Naive B cell (primary cell): ENCODE measurements at regions not wholly inside any gene's neighbourhood (a gene's known extent, or its start where the extent isn't known, plus 50 kb on each side); places are given as distances from the start of the nearest gene placed in this dataset.

Experiments
- ATAC-seq, 2 donors: fragments of 150-1000 bp; cut with Tn5 transposase; 2 replicates each; pipeline ENCODE4 v1.10.0; 2021; ENCODE audit warnings: low read depth in 2 of 2, mild to moderate bottlenecking in 2 of 2, moderate library complexity in 2 of 2
- DNase-seq: peaks from one replicate; pipeline ENCODE4 v3.0.0; 2022
- H3K27ac Mint-ChIP-seq, 6 donors: one replicate each; pipeline ENCODE4 v1.8.0; 2020 to 2022; ENCODE audit warnings: mild to moderate bottlenecking in 6 of 6, mixed read lengths in 6 of 6, moderate library complexity in 5 of 6, inconsistent platforms in 2 of 6
- H3K27me3 Mint-ChIP-seq, 3 donors: one replicate each; pipeline ENCODE4 v1.8.0; 2021 to 2022; ENCODE audit warnings: mixed read lengths in 3 of 3, mild to moderate bottlenecking in 1 of 3
- H3K36me3 Mint-ChIP-seq, 2 donors: one replicate each; pipeline ENCODE4 v1.8.0; 2020 to 2022; ENCODE audit warnings: mixed read lengths in 2 of 2, inconsistent platforms in 1 of 2, mild to moderate bottlenecking in 1 of 2
- H3K4me1 Mint-ChIP-seq, 3 donors: one replicate each; pipeline ENCODE4 v1.8.0; 2020 to 2022; ENCODE audit warnings: mixed read lengths in 3 of 3, inconsistent platforms in 1 of 3, mild to moderate bottlenecking in 1 of 3, moderate library complexity in 1 of 3
- H3K4me3 Mint-ChIP-seq, 8 donors: one replicate each; pipeline ENCODE4 v1.8.0; 2020 to 2022; ENCODE audit warnings: mild to moderate bottlenecking in 8 of 8, mixed read lengths in 8 of 8, moderate library complexity in 8 of 8, inconsistent platforms in 2 of 8
- H3K9me3 Mint-ChIP-seq, 7 donors: one replicate each; pipeline ENCODE4 v1.8.0; 2020 to 2022; ENCODE audit warnings: mixed read lengths in 7 of 7, mild to moderate bottlenecking in 5 of 7, inconsistent platforms in 2 of 7, moderate library complexity in 1 of 7

DNA sequence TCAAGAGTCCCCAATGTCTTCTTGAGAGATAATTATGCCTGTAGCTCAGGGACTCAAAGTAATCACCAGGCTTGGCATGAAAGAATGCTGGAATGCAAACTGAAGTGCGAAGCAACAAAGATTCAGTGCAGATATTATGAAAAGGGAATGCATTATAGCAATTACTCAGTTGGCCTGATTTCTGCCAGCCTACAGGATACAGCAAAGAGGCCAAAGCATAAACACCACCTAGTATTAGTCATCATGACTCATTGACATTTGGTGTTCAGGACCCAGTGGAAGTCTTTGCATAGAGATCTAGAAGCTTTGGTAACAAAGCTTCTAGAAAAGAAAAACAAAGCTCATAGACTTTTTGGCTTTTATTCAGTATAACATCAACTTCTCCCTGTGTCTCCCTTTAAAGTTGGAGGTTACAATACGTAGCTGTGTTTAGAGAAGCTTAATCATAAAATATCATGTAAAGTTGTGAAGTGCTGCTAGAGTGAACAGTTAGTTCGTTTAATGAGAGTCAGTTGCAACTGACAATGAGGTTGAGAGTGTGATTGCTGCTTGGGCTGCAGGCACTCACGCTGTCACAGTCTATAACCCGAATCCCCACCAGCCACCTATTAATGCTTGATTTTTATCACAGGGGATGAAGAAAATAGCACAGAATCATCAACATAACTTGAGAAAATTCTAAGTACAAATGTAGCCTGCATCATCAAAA is 932.7 kb downstream of the TFAP2A start:
- DNase-seq (no peak), ATAC-seq (no peak)
- H3K27ac Mint-ChIP-seq: no peak overlapping the region
- no peaks in the 10 kb centered on the region for H3K36me3 Mint-ChIP-seq
- peaks cover 0 to 5% (median 0%) of the 10 kb centered on the region in 3 donors for H3K27me3 Mint-ChIP-seq
- no peaks in the 10 kb centered on the region for H3K4me1 Mint-ChIP-seq
- peaks cover 0 to 14% (median 5%) of the 10 kb centered on the region in 7 donors for H3K9me3 Mint-ChIP-seq
- no peak overlapping the region for H3K4me3 Mint-ChIP-seq

- DNase-seq: no peak
- peaks cover 0 to 4% (median 0%) of the 10 kb centered on the region in 3 donors for H3K27me3 Mint-ChIP-seq
- ATAC-seq: no peak
- no peak overlapping the region for H3K27ac Mint-ChIP-seq
- H3K9me3 Mint-ChIP-seq: peaks cover 0 to 14% (median 5%) of the 10 kb centered on the region in 7 donors
- no peaks in the 10 kb centered on the region for H3K36me3 Mint-ChIP-seq
- no peaks in the 10 kb centered on the region for H3K4me1 Mint-ChIP-seq
- no peak overlapping the region for H3K4me3 Mint-ChIP-seq
Measured at GRCh38 chr6:9481292-9482029, 933.4 kb downstream of the TFAP2A start.

GRCh38 chr6:9468277-9468676 is 946.6 kb downstream of the TFAP2A start:
- ATAC-seq (no peak), DNase-seq (no peak)
- Mint-ChIP-seq H3K27ac (no peak overlapping the region), H3K27me3 (no peaks in the 10 kb centered on the region), H3K36me3 (no peaks in the 10 kb centered on the region), H3K4me3 (no peak overlapping the region), H3K4me1 (no peaks in the 10 kb centered on the region), H3K9me3 (peaks cover 0 to 8% (median 2%) of the 10 kb centered on the region in 7 donors)

GRCh38 chr6:9467741-9468140 is 947.1 kb downstream of the TFAP2A start:
- H3K4me3 Mint-ChIP-seq: no peak overlapping the region
- H3K9me3 Mint-ChIP-seq: peaks cover 0 to 8% (median 2%) of the 10 kb centered on the region in 7 donors
- H3K27ac Mint-ChIP-seq: no peak overlapping the region
- ATAC-seq (no peak), DNase-seq (no peak)
- no peaks in the 10 kb centered on the region for H3K27me3 Mint-ChIP-seq
- H3K36me3 Mint-ChIP-seq: no peaks in the 10 kb centered on the region
- H3K4me1 Mint-ChIP-seq: no peaks in the 10 kb centered on the region

DNA sequence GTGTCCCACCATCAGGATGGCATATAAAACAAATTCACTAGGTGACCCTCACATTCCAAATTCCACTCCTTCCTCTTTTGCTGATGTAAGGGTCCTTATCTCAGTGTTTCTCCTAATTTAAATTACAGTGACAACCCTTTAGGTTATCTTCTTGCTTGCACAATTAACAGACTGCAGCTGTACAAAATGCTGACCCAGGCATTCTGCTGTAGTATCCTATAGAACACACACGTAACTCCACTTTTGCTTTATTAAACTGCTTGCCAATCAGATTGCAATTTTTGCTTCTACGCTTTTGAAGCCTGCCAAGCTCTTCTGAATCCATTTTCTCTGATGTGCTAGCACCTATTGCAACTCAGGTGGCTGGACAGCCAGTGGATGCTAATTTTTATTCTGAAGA is 950.3 kb downstream of the TFAP2A start:
- H3K27me3 Mint-ChIP-seq: no peaks in the 10 kb centered on the region
- no peak for ATAC-seq
- no peaks in the 10 kb centered on the region for H3K36me3 Mint-ChIP-seq
- no peak overlapping the region for H3K27ac Mint-ChIP-seq
- H3K4me3 Mint-ChIP-seq: no peak overlapping the region
- H3K4me1 Mint-ChIP-seq: no peaks in the 10 kb centered on the region
- DNase-seq: no peak
- H3K9me3 Mint-ChIP-seq: peaks cover 0 to 8% (median 2%) of the 10 kb centered on the region in 7 donors

GRCh38 chr6:9463311-9463710 is 951.6 kb downstream of the TFAP2A start:
- no peak overlapping the region for H3K4me3 Mint-ChIP-seq
- no peaks in the 10 kb centered on the region for H3K36me3 Mint-ChIP-seq
- no peak overlapping the region for H3K27ac Mint-ChIP-seq
- H3K4me1 Mint-ChIP-seq: no peaks in the 10 kb centered on the region
- DNase-seq (no peak), ATAC-seq (no peak)
- no peaks in the 10 kb centered on the region for H3K27me3 Mint-ChIP-seq
- H3K9me3 Mint-ChIP-seq: peaks cover 0 to 8% (median 2%) of the 10 kb centered on the region in 7 donors

- Mint-ChIP-seq H3K27me3 (no peaks in the 10 kb centered on the region), H3K4me3 (no peak overlapping the region), H3K36me3 (no peaks in the 10 kb centered on the region)
Measured at GRCh38 chr6:9461188-9461587, 953.7 kb downstream of the TFAP2A start.

GRCh38 chr6:9458424-9458823 is 956.5 kb downstream of the TFAP2A start:
- Mint-ChIP-seq H3K27ac (no peak overlapping the region), H3K9me3 (peaks cover 0 to 3% (median 2%) of the 10 kb centered on the region in 7 donors), H3K4me3 (no peak overlapping the region), H3K36me3 (no peaks in the 10 kb centered on the region), H3K27me3 (no peaks in the 10 kb centered on the region), H3K4me1 (no peaks in the 10 kb centered on the region)
- ATAC-seq (no peak), DNase-seq (no peak)

More at GRCh38 chr6:9461188-9461587, 953.7 kb downstream of the TFAP2A start:
- H3K9me3 Mint-ChIP-seq: peaks cover 0 to 2% (median 0%) of the 10 kb centered on the region in 7 donors
- ATAC-seq (no peak), DNase-seq (no peak)
- no peak overlapping the region for H3K27ac Mint-ChIP-seq
- no peaks in the 10 kb centered on the region for H3K4me1 Mint-ChIP-seq

DNA sequence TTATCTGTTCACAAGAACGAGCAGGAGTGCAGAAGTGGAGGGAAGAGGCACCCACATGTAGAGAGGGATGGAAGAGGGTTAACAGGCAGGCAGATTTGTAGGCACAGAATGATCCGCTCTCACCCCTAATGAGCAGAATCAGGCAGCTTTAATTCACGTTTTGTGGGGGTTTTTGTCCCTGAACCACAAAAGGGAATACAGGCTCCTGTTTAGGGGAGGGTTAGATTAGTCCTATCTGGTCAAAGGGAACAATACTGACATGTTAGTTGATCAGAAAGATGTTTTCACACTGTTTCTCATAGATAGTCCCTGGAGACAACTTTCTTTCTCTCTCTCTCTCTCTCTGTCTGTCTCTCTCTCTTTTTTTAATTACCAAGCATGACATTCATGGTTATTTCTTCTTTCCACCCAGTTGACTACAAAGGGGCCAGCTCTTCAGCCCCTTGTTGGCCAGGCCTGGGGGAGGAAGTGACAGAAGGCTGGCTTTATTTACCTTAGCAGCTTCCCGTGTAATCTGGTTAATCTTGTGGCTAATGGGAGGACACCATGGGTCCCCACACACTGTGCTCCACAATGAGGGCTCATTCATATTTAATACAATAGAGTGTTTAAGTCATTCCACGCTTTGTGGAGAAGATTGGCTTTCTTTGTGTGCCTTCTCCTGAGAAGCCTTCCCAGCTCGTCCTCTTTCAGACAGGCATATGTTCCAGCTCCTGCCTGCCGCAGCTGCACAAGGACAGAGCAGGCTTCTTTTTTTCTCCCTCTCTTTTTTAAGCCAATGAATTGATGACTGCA is 958.8 kb downstream of the TFAP2A start:
- Mint-ChIP-seq H3K4me1 (no peaks in the 10 kb centered on the region), H3K9me3 (peaks cover 0 to 3% (median 0%) of the 10 kb centered on the region in 7 donors), H3K4me3 (no peak overlapping the region), H3K27ac (no peak overlapping the region), H3K36me3 (no peaks in the 10 kb centered on the region), H3K27me3 (no peaks in the 10 kb centered on the region)
- ATAC-seq (no peak), DNase-seq (no peak)

DNA sequence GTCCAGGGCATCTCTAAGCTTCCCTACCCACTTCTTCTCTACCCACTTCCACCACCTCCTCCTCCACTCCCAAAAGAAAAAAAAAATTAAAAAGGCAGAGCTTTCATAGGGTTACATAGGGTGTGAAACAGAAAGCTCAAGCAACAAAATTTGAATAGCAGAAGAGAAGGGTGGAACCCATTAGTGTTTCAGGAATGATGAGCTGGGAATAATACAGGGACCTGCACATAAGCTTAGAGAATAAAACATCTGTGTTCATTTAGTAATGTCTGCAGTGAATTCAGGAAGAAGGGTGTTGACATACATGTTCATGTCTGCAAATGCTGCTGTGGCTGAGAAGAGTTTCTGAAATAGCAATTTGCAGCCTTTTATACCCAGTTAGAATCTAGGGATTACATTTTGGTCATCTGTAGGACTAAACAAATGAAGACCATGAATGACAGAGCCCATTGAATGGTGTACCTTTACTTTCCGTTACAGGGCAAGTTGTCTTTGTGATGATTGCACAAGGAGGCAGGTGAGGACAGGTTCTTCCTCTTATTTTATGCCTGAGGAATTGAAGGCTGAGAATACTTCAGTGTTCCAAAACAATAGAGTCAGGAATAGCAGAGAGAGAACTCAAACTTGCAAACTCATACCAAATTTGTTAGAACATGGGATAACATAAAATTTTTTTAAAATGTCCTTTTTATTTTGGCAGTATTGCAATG is 975.1 kb downstream of the TFAP2A start:
- Mint-ChIP-seq H3K4me3 (no peak overlapping the region), H3K9me3 (peaks cover 0 to 22% (median 8%) of the 10 kb centered on the region in 7 donors), H3K36me3 (peaks cover 0 to 5% of the 10 kb centered on the region in 2 donors), H3K4me1 (no peaks in the 10 kb centered on the region), H3K27me3 (no peaks in the 10 kb centered on the region), H3K27ac (no peak overlapping the region)
- DNase-seq (no peak), ATAC-seq (no peak)

GRCh38 chr6:9437836-9438235 is 977.0 kb downstream of the TFAP2A start:
- Mint-ChIP-seq H3K27me3 (no peaks in the 10 kb centered on the region), H3K9me3 (peaks cover 0 to 17% (median 2%) of the 10 kb centered on the region in 7 donors), H3K36me3 (no peaks in the 10 kb centered on the region), H3K27ac (no peak overlapping the region), H3K4me1 (no peaks in the 10 kb centered on the region), H3K4me3 (no peak overlapping the region)
- ATAC-seq: no peak
- DNase-seq: no peak

DNA sequence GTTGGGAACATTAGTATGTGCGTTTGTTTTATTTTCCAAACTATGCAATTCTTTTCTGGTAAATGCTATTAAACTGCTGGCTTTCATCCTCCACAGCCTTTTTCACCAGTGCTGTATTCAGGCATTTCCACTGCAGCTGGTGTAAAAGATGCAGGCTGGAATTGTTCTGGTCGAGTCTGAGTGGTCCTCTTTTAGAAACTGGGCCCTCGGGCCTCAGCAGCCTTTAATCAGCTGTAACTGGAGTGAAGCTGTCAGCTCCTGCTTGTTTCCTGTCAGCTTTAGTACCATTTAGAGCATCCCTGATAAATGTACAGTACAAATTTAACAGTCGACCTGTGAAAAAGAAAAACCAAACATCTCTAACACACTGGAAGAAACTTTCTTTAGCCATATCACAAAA is 979.6 kb downstream of the TFAP2A start:
- H3K27me3 Mint-ChIP-seq: no peaks in the 10 kb centered on the region
- ATAC-seq (no peak), DNase-seq (no peak)
- H3K4me3 Mint-ChIP-seq: no peak overlapping the region
- H3K9me3 Mint-ChIP-seq: peaks cover 0 to 6% (median 2%) of the 10 kb centered on the region in 7 donors
- no peak overlapping the region for H3K27ac Mint-ChIP-seq
- no peaks in the 10 kb centered on the region for H3K4me1 Mint-ChIP-seq
- H3K36me3 Mint-ChIP-seq: no peaks in the 10 kb centered on the region

DNA sequence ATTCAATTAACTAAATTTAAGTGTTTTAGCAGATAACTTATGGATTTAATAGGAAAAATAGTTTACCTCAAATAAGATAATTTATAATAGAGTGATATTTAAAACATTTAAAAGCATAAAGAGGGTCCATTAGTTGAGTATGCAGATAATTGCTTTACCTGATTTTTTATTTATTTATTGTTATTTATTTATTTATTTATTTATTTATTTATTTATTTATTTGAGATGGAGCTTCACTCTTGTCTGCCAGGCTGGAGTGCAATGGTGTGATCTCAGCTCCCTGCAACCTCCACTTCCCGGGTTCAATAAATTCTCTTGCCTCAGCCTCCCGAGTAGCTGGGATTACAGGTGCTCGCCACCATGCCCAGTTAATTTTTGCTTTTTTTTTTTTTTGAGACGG is 982.9 kb downstream of the TFAP2A start:
- Mint-ChIP-seq H3K27me3 (no peaks in the 10 kb centered on the region), H3K36me3 (no peaks in the 10 kb centered on the region), H3K4me3 (no peak overlapping the region), H3K27ac (no peak overlapping the region), H3K4me1 (no peaks in the 10 kb centered on the region), H3K9me3 (peaks cover 0 to 22% (median 3%) of the 10 kb centered on the region in 7 donors)
- DNase-seq: no peak
- ATAC-seq: no peak
